Smooth muscle cell (in vitro differentiated cells): ENCODE measurements at regions not wholly inside any gene's neighbourhood (a gene's known extent, or its start where the extent isn't known, plus 50 kb on each side); places are given as distances from the start of the nearest gene placed in this dataset.

ENCODE experiments used
- DNase-seq: peaks from one replicate; lab custom pipeline; 2025; ENCODE audit not compliant: unreplicated experiment; lab: John Stamatoyannopoulos, UW
- H2AFZ ChIP-seq: fragments of 200-600 bp; sonication (generic); 2 replicates; pipeline ENCODE4 v1.6.0; 2016; ENCODE audit warnings: antibody characterized with exemption, low read depth, mild to moderate bottlenecking
- H3F3A ChIP-seq: fragments of 200-600 bp; sonication (generic); 2 replicates; pipeline ENCODE4 v1.6.0; 2017; ENCODE audit warnings: antibody characterized with exemption, low read depth
- H3K27ac ChIP-seq: fragments of 200-600 bp; sonication (generic); 2 replicates; pipeline ENCODE4 v1.5.1; 2016; ENCODE audit warnings: low read depth, mild to moderate bottlenecking
- H3K27me3 ChIP-seq: fragments of 200-600 bp; sonication (generic); 2 replicates; pipeline ENCODE4 v1.6.1; 2016; ENCODE audit warnings: low read depth, mild to moderate bottlenecking
- H3K36me3 ChIP-seq: fragments of 200-600 bp; sonication (generic); 2 replicates; pipeline ENCODE4 v1.5.1; 2016; ENCODE audit warnings: low read depth
- H3K4me1 ChIP-seq: fragments of 200-600 bp; sonication (generic); 2 replicates; pipeline ENCODE4 v1.5.1; 2016; ENCODE audit warnings: low read depth
- H3K4me2 ChIP-seq: fragments of 200-600 bp; sonication (generic); 2 replicates; pipeline ENCODE4 v1.6.0; 2016; ENCODE audit warnings: mild to moderate bottlenecking
- H3K4me3 ChIP-seq: fragments of 200-600 bp; sonication (generic); 2 replicates; pipeline ENCODE4 v1.5.1; 2016; ENCODE audit warnings: mild to moderate bottlenecking
- H3K79me2 ChIP-seq: fragments of 200-600 bp; sonication (generic); 2 replicates; pipeline ENCODE4 v1.6.0; 2016; ENCODE audit warnings: low read depth, mild to moderate bottlenecking
- H3K9ac ChIP-seq: fragments of 200-600 bp; sonication (generic); 2 replicates; pipeline ENCODE4 v1.6.0; 2016; ENCODE audit warnings: low read depth
- H3K9me3 ChIP-seq: fragments of 200-600 bp; sonication (generic); replicated peaks from 2 replicates; pipeline ENCODE4 v1.5.1; 2016; ENCODE audit warnings: low read depth
- H4K20me1 ChIP-seq: fragments of 200-600 bp; sonication (generic); 2 replicates; pipeline ENCODE4 v1.6.0; 2016; ENCODE audit warnings: low read depth
- CTCF ChIP-seq: fragments of 200-600 bp; sonication (generic); IDR thresholded peaks from 2 replicates; pipeline ENCODE4 v1.5.1; 2017; ENCODE audit warnings: borderline replicate concordance, mild to moderate bottlenecking, antibody characterized with exemption; ENCODE audit not compliant: insufficient read depth, poor library complexity, severe bottlenecking
- whole genome bisulfite sequencing: methylation state at CpG from one replicate; pipeline ENCODE4 v1.1.7; 2016; ENCODE audit warnings: low lambda C conversion rate; 5-methylcytosine and 5-hydroxymethylcytosine counted together

GRCh38 chr9:6098431-6098830 is 83.0 kb upstream of the RANBP6 start:
- WGBS = 92% methylated on average over 1 of the region's 1 CpG
- TF ChIP-seq CTCF = no peak
- DNase-seq = no peak
- no peak overlapping the region for H3K4me2 ChIP-seq
- no peak overlapping the region for H3K4me3 ChIP-seq
- no peak overlapping the region for H2AFZ ChIP-seq
- no peak overlapping the region for H3K9ac ChIP-seq
- H3K9me3 ChIP-seq = no peaks in the 10 kb centered on the region
- H3F3A ChIP-seq = no peaks in the 10 kb centered on the region
- no peaks in the 10 kb centered on the region for H3K79me2 ChIP-seq
- no peaks in the 10 kb centered on the region for H3K36me3 ChIP-seq
- no peaks in the 10 kb centered on the region for H3K27me3 ChIP-seq
- H3K27ac ChIP-seq = no peak overlapping the region
- H3K4me1 ChIP-seq = no peaks in the 10 kb centered on the region
- no peaks in the 10 kb centered on the region for H4K20me1 ChIP-seq

- no peaks in the 10 kb centered on the region for H4K20me1 ChIP-seq
- no peaks in the 10 kb centered on the region for H3K36me3 ChIP-seq
- H3K4me1 ChIP-seq = no peaks in the 10 kb centered on the region
- no peak overlapping the region for H3K4me2 ChIP-seq
- H3K27me3 ChIP-seq = no peaks in the 10 kb centered on the region
- H3K27ac ChIP-seq = no peak overlapping the region
- 84% methylated on average over 3 of the region's 3 CpGs for WGBS
- no peaks in the 10 kb centered on the region for H3F3A ChIP-seq
- no peaks in the 10 kb centered on the region for H3K9me3 ChIP-seq
- no peaks in the 10 kb centered on the region for H3K79me2 ChIP-seq
- TF ChIP-seq CTCF = no peak
- H3K4me3 ChIP-seq = no peak overlapping the region
- DNase-seq = no peak
- H3K9ac ChIP-seq = no peak overlapping the region
- no peak overlapping the region for H2AFZ ChIP-seq
Observed at GRCh38 chr9:6096821-6097220, 81.4 kb upstream of the RANBP6 start.

GRCh38 chr9:6090277-6091210 is 75.1 kb upstream of the RANBP6 start:
- no peak for DNase-seq
- Histone ChIP-seq H3K9me3 (no peaks in the 10 kb centered on the region), H3K79me2 (no peaks in the 10 kb centered on the region), H3F3A (no peaks in the 10 kb centered on the region), H3K9ac (no peak overlapping the region), H3K27ac (no peak overlapping the region), H3K36me3 (no peaks in the 10 kb centered on the region), H3K4me3 (no peak overlapping the region), H3K4me1 (no peaks in the 10 kb centered on the region), H3K27me3 (no peaks in the 10 kb centered on the region), H2AFZ (no peak overlapping the region), H3K4me2 (no peak overlapping the region), H4K20me1 (no peaks in the 10 kb centered on the region)
- no peak for TF ChIP-seq CTCF
- 68% methylated on average over 1 of the region's 1 CpG for WGBS

GRCh38 chr9:6089300-6089699 is 73.9 kb upstream of the RANBP6 start:
- H3K36me3 ChIP-seq = no peaks in the 10 kb centered on the region
- no peak overlapping the region for H3K27ac ChIP-seq
- H3K9me3 ChIP-seq = no peaks in the 10 kb centered on the region
- H3F3A ChIP-seq = no peaks in the 10 kb centered on the region
- no peaks in the 10 kb centered on the region for H3K4me1 ChIP-seq
- no peak overlapping the region for H3K9ac ChIP-seq
- 82% methylated on average over 1 of the region's 1 CpG for WGBS
- H4K20me1 ChIP-seq = no peaks in the 10 kb centered on the region
- H3K27me3 ChIP-seq = no peaks in the 10 kb centered on the region
- H3K4me2 ChIP-seq = no peak overlapping the region
- DNase-seq = no peak
- no peak for TF ChIP-seq CTCF
- H3K79me2 ChIP-seq = no peaks in the 10 kb centered on the region
- no peak overlapping the region for H2AFZ ChIP-seq
- no peak overlapping the region for H3K4me3 ChIP-seq
